Activated naive CD4-positive, alpha-beta T cell treated with anti-CD3 and anti-CD28 coated beads, Interleukin-2, amount 50 U/mL, for 72 hours (primary cell): ENCODE measurements at regions not wholly inside any gene's neighbourhood (a gene's known extent, or its start where the extent isn't known, plus 50 kb on each side); places are given as distances from the start of the nearest gene placed in this dataset.

Experiments
- ATAC-seq, 2 donors: fragments of 150-1000 bp; cut with Tn5 transposase; 2 replicates each; pipeline ENCODE4 v1.10.0; 2021; ENCODE audit warnings: mild to moderate bottlenecking in 2 of 2, moderate library complexity in 2 of 2
- DNase-seq, 2 donors: peaks; one replicate each; pipeline ENCODE4 v3.0.0; 2021 to 2022; ENCODE audit warnings: low spot score in 2 of 2
- H3K27ac Mint-ChIP-seq, 2 donors: one replicate each; pipeline ENCODE4 v1.8.0; 2022; ENCODE audit warnings: mild to moderate bottlenecking in 2 of 2, mixed read lengths in 2 of 2
- H3K36me3 Mint-ChIP-seq, 2 donors: one replicate each; pipeline ENCODE4 v1.8.0; 2022; ENCODE audit warnings: mixed read lengths in 2 of 2
- H3K9me3 Mint-ChIP-seq, 2 donors: one replicate each; pipeline ENCODE4 v1.8.0; 2022; ENCODE audit warnings: mixed read lengths in 2 of 2

GRCh38 chr10:130546841-130547240, 410.6 kb downstream of the GLRX3 start:
- no peak overlapping the region for H3K27ac Mint-ChIP-seq
- H3K9me3 Mint-ChIP-seq = no peaks in the 10 kb centered on the region
- DNase-seq = no peak
- H3K36me3 Mint-ChIP-seq = no peaks in the 10 kb centered on the region
- no peak for ATAC-seq

- no peak for DNase-seq
- ATAC-seq = no peak
- Mint-ChIP-seq H3K27ac (no peak overlapping the region), H3K9me3 (no peaks in the 10 kb centered on the region), H3K36me3 (no peaks in the 10 kb centered on the region)
These were observed 411.2 kb downstream of the GLRX3 start for GRCh38 chr10:130547368-130547767.

- ATAC-seq = no peak
- no peak for DNase-seq
- Mint-ChIP-seq H3K9me3 (no peaks in the 10 kb centered on the region), H3K27ac (no peak overlapping the region), H3K36me3 (no peaks in the 10 kb centered on the region)
These were observed 414.9 kb downstream of the GLRX3 start for GRCh38 chr10:130550952-130551674.

GRCh38 chr10:130551676-130552075, 415.5 kb downstream of the GLRX3 start:
- Mint-ChIP-seq H3K27ac (no peak overlapping the region), H3K36me3 (no peaks in the 10 kb centered on the region), H3K9me3 (no peaks in the 10 kb centered on the region)
- no peak for DNase-seq
- ATAC-seq = no peak

GRCh38 chr10:130553826-130554225, 417.6 kb downstream of the GLRX3 start:
- Mint-ChIP-seq H3K9me3 (no peaks in the 10 kb centered on the region), H3K36me3 (no peaks in the 10 kb centered on the region), H3K27ac (no peak overlapping the region)
- no peak for ATAC-seq
- DNase-seq = no peak

GRCh38 chr10:130554701-130555410, 418.7 kb downstream of the GLRX3 start:
- DNase-seq = no peak
- no peaks in the 10 kb centered on the region for H3K36me3 Mint-ChIP-seq
- no peak overlapping the region for H3K27ac Mint-ChIP-seq
- no peak for ATAC-seq
- no peaks in the 10 kb centered on the region for H3K9me3 Mint-ChIP-seq

- Mint-ChIP-seq H3K36me3 (no peaks in the 10 kb centered on the region), H3K9me3 (no peaks in the 10 kb centered on the region), H3K27ac (no peak overlapping the region)
- ATAC-seq (no peak), DNase-seq (no peak)
These were observed 419.2 kb downstream of the GLRX3 start for GRCh38 chr10:130555411-130555750.

GRCh38 chr10:130557181-130557845, 421.1 kb downstream of the GLRX3 start:
- no peak for DNase-seq
- H3K27ac Mint-ChIP-seq = no peak overlapping the region
- no peaks in the 10 kb centered on the region for H3K36me3 Mint-ChIP-seq
- H3K9me3 Mint-ChIP-seq = no peaks in the 10 kb centered on the region
- ATAC-seq = no peak

- no peaks in the 10 kb centered on the region for H3K9me3 Mint-ChIP-seq
- no peak for DNase-seq
- no peak for ATAC-seq
- H3K36me3 Mint-ChIP-seq = no peaks in the 10 kb centered on the region
- no peak overlapping the region for H3K27ac Mint-ChIP-seq
These were observed 422.8 kb downstream of the GLRX3 start for GRCh38 chr10:130558746-130559546.

- ATAC-seq (no peak), DNase-seq (no peak)
- Mint-ChIP-seq H3K27ac (no peak overlapping the region), H3K36me3 (no peaks in the 10 kb centered on the region), H3K9me3 (no peaks in the 10 kb centered on the region)
These were observed 423.3 kb downstream of the GLRX3 start for GRCh38 chr10:130559547-130559880.

- ATAC-seq (no peak), DNase-seq (no peak)
- H3K27ac Mint-ChIP-seq = no peak overlapping the region
- no peaks in the 10 kb centered on the region for H3K36me3 Mint-ChIP-seq
- no peaks in the 10 kb centered on the region for H3K9me3 Mint-ChIP-seq
These were observed 423.9 kb downstream of the GLRX3 start for GRCh38 chr10:130560116-130560515.

GRCh38 chr10:130560573-130560972, 424.4 kb downstream of the GLRX3 start:
- no peaks in the 10 kb centered on the region for H3K9me3 Mint-ChIP-seq
- no peaks in the 10 kb centered on the region for H3K36me3 Mint-ChIP-seq
- H3K27ac Mint-ChIP-seq = no peak overlapping the region
- DNase-seq (no peak), ATAC-seq (no peak)

- no peaks in the 10 kb centered on the region for H3K36me3 Mint-ChIP-seq
- DNase-seq = no peak
- no peak overlapping the region for H3K27ac Mint-ChIP-seq
- ATAC-seq = no peak
- H3K9me3 Mint-ChIP-seq = no peaks in the 10 kb centered on the region
These were observed 425.5 kb downstream of the GLRX3 start for GRCh38 chr10:130561681-130562080.

GRCh38 chr10:130567011-130567410, 430.8 kb downstream of the GLRX3 start:
- ATAC-seq (no peak), DNase-seq (no peak)
- Mint-ChIP-seq H3K36me3 (no peaks in the 10 kb centered on the region), H3K9me3 (no peaks in the 10 kb centered on the region), H3K27ac (no peak overlapping the region)

- ATAC-seq (no peak), DNase-seq (no peak)
- H3K27ac Mint-ChIP-seq = no peak overlapping the region
- no peaks in the 10 kb centered on the region for H3K36me3 Mint-ChIP-seq
- H3K9me3 Mint-ChIP-seq = no peaks in the 10 kb centered on the region
These were observed 431.2 kb downstream of the GLRX3 start for GRCh38 chr10:130567436-130567835.

- Mint-ChIP-seq H3K36me3 (no peaks in the 10 kb centered on the region), H3K27ac (no peak overlapping the region), H3K9me3 (no peaks in the 10 kb centered on the region)
- ATAC-seq (no peak), DNase-seq (no peak)
These were observed 432.1 kb downstream of the GLRX3 start for GRCh38 chr10:130568246-130568645.

- no peaks in the 10 kb centered on the region for H3K36me3 Mint-ChIP-seq
- DNase-seq = no peak
- H3K9me3 Mint-ChIP-seq = no peaks in the 10 kb centered on the region
- H3K27ac Mint-ChIP-seq = no peak overlapping the region
- no peak for ATAC-seq
These were observed 433.9 kb downstream of the GLRX3 start for GRCh38 chr10:130570074-130570473.
